GM12873 (cell line): ENCODE measurements at regions not wholly inside any gene's neighbourhood (a gene's known extent, or its start where the extent isn't known, plus 50 kb on each side); places are given as distances from the start of the nearest gene placed in this dataset.

Experiments used
- TF ChIP-seq, protein P1 (sequence below): IDR thresholded peaks from 2 replicates; pipeline ENCODE4 v1.5.1; 2012; ENCODE audit warnings: low read depth, mild to moderate bottlenecking, moderate library complexity, low read length, control low read depth; ENCODE audit not compliant: insufficient read depth; ENCODE audit errors: missing control alignments

DNA sequence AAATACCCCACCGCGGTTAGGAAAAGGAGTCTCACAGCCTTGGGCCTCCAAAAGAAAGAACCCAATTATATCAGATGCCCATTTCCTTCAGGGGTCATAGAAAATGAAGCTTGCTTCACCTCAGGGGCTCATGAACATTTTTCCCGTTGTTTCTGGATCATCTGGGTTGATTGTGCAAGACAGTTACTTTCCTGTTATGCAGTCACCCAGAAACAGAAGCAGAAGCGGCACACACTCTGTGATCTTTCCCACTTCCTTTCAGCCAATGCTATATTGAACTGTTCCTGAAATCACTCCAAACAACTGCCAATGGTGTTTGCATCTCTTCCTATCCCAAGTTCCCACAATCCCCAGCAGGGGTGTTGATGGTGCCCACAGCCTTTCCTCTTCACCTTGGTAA is 295.6 kb upstream of the RASGRP1 start:
- TF ChIP-seq, protein P1, sequence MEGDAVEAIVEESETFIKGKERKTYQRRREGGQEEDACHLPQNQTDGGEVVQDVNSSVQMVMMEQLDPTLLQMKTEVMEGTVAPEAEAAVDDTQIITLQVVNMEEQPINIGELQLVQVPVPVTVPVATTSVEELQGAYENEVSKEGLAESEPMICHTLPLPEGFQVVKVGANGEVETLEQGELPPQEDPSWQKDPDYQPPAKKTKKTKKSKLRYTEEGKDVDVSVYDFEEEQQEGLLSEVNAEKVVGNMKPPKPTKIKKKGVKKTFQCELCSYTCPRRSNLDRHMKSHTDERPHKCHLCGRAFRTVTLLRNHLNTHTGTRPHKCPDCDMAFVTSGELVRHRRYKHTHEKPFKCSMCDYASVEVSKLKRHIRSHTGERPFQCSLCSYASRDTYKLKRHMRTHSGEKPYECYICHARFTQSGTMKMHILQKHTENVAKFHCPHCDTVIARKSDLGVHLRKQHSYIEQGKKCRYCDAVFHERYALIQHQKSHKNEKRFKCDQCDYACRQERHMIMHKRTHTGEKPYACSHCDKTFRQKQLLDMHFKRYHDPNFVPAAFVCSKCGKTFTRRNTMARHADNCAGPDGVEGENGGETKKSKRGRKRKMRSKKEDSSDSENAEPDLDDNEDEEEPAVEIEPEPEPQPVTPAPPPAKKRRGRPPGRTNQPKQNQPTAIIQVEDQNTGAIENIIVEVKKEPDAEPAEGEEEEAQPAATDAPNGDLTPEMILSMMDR, result no peak

GRCh38 chr15:38860674-38861073 is 296.1 kb upstream of the RASGRP1 start:
- TF ChIP-seq, protein P1, result no peak

GRCh38 chr15:38861108-38861507 is 296.5 kb upstream of the RASGRP1 start:
- TF ChIP-seq, protein P1, result no peak

DNA sequence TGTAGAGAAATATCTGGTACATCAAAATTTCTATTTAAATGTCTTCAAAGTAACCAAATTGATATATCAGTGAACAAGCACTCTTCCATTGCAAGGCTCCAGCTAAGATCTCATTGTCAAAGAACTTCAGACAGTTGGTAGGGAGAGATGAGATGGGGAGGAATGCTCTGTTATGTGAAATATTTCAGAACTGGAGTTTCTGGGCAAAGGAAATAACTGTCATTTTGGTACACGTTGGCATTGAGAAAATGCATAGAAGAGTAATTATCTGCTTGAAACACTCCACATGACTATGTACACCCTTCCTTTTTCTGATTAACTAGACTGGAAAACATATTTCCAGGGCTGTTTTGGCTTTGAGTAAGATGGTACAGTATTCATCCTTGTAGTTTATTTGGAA is 297.5 kb upstream of the RASGRP1 start:
- TF ChIP-seq, protein P1, result no peak

GRCh38 chr15:38863381-38863780 is 298.8 kb upstream of the RASGRP1 start:
- TF ChIP-seq, protein P1, result no peak

DNA sequence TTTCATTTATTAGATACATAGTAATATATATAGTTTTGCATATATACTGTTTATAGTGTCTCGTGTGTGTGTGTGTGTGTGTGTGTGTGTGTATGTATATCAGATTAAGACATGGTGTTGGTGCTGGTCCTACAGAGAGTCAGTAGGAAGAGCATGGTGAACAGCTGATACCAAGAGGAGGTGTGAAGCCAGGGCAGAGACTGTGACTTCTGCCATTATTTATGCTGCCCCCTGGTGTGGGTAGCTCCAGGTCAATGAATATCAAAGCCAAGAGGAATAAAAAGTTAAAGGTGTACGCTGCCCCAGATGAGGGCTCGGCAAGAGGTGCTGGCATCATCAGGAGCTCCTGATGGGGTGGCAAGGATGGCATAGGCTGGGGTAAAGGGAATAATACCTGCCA is 299.5 kb upstream of the RASGRP1 start:
- TF ChIP-seq, protein P1, result no peak

DNA sequence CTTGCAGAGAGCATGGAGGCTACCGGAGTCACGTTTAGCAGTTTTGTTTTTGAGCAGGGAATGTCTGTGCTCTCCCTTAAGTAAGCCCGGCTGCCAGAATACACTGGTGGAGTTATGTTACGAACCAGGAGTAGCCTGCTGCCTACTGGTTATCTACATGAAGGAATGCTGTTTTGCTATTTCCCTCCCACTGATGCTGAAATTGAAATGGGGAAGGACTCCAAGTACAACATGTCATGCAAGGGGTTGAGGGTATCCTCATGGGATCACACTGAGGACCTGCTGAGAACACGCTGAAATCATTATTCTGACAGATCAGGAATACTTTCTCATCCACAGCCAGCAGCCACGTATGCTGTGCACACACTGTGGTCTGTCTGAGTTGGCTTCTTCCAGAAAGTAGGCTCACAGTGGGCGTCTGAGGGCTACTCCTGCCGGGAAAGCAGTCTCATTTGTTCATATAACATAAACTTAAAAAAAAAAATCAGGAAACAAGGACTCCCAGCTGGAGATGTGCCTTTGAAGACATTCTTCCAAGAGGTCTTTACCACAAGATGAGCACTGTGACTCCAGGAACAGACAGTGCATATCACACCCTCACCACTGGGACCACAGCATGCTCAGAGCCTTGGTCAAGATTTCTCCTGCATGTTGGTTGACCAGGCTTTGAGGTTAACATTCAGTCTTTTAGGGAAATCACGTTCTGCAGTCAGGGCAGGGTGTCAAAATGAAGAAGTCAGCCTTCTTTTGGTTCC is 300.4 kb upstream of the RASGRP1 start:
- TF ChIP-seq, protein P1, result no peak
